ENCODE measurements at regions not wholly inside any gene's neighbourhood (a gene's known extent, or its start where the extent isn't known, plus 50 kb on each side); places are given as distances from the start of the nearest gene placed in this dataset.
"Not testable (repeated sequence)": the region's sequence is repeated elsewhere in the genome, so short reads cannot be mapped to it uniquely, and the experiment has no call there.

DNA sequence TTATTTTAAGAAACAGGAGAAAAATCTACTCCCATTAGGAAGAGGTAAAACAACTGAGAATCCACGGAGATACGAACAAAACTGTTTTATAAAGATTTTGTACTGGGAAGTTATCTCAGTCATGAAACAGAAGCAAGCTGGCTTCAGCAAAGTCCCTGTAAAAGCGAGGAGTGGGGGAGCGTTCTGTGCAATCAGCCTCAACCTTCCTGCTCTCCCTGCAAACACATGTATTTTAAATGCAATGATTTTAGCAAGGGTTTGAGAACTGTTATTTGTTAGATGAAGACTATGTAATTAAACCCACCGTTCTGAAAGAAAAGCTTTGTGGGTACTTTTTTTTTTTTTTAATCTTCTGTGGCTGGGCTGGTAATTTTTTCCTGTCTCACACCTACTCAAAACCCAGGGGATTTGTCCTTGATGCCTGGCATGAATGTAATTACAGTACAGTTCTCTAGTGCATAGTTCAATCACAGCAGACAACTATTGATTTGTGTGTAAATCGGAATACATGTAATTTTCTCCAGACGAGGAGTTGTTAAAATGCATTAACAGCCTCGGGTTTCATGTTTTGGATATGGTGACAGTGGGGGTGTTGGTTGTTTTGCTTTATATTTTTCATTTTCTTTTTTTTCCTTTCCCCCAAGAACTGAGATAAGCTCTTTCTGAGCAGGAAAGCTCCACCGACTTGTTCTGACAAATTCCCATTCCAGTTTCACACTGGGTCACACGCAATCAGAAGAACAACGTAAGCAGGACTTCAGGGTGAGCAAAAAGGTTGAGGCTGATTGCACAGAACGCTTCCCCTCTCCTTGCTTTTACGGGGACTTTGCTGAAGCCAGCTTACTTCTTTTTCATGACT, 153.6 kb downstream of the PHLDA1 start:
- FAIRE-seq, result no peak

DNA sequence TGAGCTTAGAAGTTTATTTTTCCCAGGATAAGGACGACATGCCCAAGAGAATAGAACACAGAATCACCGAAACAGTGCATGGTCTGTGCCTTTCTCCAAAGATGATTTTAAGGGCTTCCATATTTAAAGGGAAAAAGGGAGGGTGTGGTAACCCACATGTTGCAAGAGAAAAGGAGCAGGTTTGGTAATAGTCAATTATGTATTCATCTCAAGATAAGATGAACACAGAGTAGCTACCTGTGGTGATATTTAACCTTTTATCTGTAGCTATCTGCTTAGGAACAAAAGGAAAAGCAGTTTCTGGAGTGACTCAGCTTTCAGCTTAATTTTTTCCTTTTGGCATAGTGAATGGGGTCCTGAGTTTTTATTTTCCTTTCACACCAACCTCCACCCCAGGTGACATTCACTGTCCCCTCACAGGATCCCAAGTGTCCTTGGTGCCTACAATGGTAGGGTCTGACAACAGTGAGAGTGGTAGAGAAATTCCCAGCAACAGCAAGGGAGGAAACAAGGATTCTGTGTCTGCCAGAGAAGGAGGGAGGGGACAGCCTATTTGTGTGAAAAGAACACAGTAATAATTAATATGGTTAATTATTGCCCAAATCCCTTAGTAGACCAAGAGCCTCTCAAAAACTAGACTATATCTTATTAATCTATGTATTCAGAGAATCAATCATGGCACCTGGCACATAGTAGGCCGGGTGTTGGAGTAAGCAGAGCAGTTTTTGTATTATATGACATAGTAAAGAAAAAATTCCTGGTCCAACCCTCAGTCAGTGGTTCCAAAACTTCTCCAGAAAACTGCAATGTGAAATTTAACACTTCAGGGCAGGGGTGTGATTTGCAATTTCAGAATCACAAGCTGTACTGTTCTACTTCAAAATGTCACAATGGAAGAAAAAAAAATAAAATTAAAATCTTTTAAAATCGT, 154.5 kb downstream of the PHLDA1 start:
- DNase-seq (ENCODE audit: extremely low spot score, insufficient read length, low read depth), result no peak
- no peak for FAIRE-seq

More for the DNA sequence above, 153.6 kb downstream of the PHLDA1 start:
- DNase-seq (ENCODE audit: extremely low spot score, insufficient read length, low read depth), result no peak

DNA sequence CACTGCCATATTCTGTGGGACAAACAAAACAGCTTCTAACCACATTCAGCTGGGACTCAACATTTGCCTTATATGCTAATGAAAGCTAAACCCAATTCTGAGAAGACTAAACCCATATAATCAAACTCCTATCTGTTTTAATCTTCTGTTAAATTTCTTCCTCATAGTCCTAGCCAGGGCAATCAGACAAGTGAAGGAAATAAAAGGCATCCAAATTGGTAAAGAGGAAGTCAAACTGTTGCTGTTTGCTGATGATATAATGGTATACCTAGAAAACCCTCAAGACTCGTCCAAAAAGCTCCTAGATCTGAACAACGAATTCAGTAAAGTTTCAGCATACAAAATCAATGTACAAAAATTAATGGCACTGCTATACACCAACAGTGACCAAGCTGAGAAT, 157.1 kb downstream of the PHLDA1 start:
- no peak for DNase-seq (ENCODE audit: extremely low spot score, insufficient read length, low read depth)
- no peak for FAIRE-seq

DNA sequence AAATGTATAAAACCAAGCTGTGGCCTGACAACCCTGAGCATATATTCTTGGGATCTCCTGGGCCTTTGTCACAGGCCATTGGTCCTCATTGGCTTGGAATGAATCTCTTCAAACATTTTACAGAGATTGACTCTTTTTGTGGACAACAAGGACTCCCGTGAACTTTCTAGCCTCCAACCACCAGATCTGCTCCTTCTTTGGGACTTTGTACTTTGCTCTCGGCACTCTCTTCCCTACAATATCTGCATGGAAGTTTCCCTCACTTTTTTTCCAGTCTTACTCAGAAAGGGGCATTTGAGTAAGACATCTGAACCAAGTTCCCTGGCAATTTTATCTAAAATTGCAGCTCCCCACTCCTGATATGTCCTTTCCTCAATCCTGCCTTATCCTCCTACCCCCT, 158.8 kb downstream of the PHLDA1 start:
- no peak for FAIRE-seq

DNA sequence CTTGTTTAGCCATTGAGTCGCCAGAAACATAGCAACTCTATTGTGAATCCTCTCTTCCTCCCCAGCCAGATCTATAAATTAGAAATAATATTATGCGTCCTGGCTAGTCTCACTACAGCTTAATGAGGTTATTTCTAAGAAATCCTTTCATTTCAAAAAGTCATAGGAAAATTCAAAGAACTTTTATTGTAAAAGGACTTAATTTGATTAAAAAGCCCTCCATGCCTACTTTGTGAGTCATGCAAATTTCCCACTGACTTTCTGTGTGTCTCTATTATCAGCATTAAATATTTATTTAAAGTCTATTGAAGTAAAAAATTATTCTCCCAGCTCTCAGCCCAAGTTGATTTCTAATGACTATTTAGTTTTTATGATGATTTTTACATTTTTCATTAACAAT, 160.7 kb downstream of the PHLDA1 start:
- DNase-seq (ENCODE audit: extremely low spot score, insufficient read length, low read depth) (no peak), FAIRE-seq (no peak)

More for the DNA sequence above, 158.8 kb downstream of the PHLDA1 start:
- DNase-seq (ENCODE audit: extremely low spot score, insufficient read length, low read depth), result no peak

DNA sequence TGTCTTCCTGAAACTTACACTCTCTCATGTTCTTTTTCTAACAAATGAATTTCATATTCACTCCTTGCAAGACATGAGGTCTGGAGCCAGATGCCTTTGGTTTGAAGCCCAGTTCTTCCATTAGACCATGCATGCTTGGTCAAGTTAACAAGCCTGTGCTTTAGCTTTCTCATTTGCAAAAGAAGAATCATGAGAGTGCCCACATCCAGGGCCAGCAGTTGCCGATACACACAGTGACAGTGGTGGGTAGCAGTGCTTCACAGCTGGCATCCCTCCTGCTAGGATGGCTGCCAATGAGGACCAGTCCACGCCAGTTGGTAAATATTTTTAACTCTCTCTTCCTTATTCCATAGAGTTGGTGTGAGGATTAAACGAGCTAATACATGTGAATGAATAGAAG, 163.1 kb downstream of the PHLDA1 start:
- no peak for DNase-seq (ENCODE audit: extremely low spot score, insufficient read length, low read depth)
- FAIRE-seq, result no peak

DNA sequence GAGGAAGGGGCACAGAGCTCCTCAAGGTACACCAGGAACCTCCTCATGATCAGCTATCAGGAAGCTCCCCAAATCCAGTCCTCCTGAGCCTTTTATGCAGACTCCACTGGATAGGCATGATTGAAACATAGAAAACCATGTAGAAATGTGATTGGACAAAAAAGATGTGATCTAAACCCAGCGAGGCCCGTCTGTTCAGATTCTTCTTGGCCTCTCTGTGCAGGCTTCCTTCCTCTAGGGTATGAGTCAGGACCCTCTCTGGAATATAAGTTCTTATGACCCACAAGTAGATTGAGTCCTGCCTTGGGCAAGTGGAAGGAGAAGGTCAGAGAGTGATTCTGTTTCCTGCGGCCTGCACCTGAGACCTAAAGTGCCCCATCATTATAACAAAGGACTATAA, 166.3 kb downstream of the PHLDA1 start:
- FAIRE-seq (no peak), DNase-seq (ENCODE audit: extremely low spot score, insufficient read length, low read depth) (no peak)

DNA sequence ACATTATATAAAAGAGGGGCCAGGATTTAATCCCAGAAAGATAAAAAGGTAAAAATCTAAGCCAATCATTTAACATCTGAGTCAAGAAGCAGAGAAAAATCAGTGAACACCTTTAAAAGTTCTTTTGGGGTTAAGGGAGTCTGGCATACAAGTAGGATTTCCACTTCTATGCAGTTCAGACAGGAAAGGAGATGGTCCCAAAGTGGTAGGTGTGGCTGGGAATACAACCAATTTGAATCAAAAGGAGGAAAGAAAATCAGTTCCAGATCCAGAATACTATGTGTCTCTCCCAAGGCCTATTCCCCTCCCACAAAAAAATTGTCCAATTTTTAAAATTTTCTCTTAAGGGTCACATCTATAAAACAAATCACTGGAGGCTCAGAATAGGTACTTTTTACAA, 167.4 kb downstream of the PHLDA1 start:
- no peak for FAIRE-seq
- no peak for DNase-seq (ENCODE audit: extremely low spot score, insufficient read length, low read depth)

- DNase-seq (ENCODE audit: extremely low spot score, insufficient read length, low read depth), result no peak
- FAIRE-seq, result no peak
Measured at GRCh38 chr12:75863533-75863932, 168.0 kb downstream of the PHLDA1 start.

DNA sequence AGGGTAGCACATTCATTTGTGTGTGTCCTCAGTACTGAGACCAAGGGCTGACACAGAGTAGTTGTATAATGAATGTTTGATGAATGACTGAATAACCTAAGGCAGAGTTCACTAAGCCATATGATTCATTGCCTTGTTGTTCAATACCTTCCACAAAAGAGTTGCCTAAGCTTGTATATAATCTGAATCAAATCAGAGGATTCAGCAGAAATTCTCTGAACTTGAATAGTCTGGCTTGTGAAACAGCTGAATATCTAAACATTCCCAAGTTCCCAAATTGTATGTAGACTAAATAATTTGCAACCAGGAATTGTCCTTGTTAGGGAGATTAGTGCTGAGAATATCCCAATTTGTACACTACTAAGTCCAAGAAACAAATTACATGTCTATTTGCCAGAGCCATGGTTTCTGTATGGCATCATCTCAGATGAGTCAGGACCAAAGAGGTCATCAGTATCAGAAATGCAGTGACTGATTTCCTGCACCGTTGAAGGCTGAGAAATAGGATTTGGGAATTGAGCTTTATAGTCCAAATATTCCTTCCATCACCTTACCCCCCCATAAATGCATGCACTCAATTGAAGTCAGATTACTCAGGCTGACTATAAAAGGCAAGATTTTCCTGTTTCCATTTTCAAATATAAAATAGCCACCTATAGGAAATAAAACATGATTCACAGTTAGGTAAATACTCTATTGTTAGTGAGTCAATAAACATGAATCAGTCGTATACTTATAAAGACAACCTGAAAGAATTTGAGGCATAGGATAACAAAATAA, 168.7 kb downstream of the PHLDA1 start:
- FAIRE-seq (no peak), DNase-seq (ENCODE audit: extremely low spot score, insufficient read length, low read depth) (no peak)

DNA sequence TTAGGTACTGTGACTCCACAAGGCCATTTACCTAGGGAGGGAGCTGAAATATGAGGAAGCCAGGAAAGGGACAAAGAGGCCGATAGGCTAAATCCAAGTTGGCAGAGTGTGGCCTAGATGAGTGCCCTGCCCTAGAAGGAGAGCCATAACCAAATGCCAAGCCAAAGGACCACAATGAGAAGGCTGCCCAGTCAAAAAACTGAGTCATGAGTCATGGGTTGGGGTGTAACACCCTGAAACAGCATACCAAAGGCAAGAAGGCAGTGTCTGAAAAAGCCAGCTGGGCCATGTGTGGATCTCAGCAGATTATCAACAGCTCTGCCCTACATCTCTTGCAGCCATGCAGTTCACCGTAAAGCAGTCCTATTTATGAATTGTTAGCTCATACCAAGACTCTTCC, 171.7 kb downstream of the PHLDA1 start:
- no peak for FAIRE-seq
- DNase-seq (ENCODE audit: extremely low spot score, insufficient read length, low read depth), result no peak

- no peak for DNase-seq (ENCODE audit: extremely low spot score, insufficient read length, low read depth)
- FAIRE-seq, result no peak
Measured at GRCh38 chr12:75856235-75856634, 175.3 kb downstream of the PHLDA1 start.

GRCh38 chr12:75855360-75855759, 176.2 kb downstream of the PHLDA1 start:
- no peak for FAIRE-seq
- DNase-seq (ENCODE audit: extremely low spot score, insufficient read length, low read depth), result no peak

DNA sequence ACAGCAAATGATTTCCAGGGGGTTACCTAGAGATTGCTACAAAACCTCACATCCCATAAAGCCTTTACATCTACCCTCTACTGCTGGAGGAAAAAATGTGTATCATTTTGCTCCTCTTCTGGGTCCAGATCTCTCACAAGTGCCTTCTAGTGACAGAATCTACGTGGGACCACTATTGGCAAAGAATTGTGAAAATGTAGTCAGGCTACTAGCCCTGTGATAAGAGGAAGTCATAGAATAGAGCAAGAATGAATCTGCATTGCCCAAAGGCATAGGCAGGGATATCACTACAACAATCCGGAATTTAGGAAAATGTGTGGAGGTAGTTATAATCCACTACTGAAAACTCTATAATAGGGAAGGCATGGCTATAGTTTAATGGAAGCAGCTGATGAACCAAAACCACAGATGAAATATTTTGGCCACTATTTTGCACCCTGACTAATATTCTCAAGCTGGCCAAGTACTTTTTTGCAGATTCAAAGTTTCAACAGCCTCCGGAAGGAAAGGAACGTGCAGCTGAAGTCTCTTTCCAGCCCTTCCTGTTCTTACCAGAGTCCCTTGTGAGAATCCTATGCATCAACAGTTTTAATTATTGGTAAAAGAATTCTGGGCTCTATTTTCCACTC, 176.8 kb downstream of the PHLDA1 start:
- FAIRE-seq (no peak), DNase-seq (ENCODE audit: extremely low spot score, insufficient read length, low read depth) (no peak)

DNA sequence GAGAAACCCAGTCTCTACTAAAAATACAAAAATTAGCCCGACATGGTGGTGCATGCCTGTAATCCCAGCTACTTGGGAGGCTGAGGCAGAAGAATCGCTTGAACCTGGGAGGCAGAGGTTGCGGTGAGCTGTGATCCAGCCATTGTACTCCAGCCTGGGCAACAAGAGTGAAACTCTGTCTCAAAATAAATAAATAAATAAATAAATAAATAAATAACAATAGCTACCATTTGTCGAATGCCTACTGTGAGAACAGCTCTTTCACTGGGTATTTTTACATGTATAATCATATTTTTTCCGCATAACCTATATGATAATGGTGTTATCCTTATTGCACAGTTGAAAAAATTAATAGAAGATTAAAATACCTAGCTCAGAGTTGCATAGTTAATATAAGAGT, 177.4 kb downstream of the PHLDA1 start:
- not testable (repeated sequence) for FAIRE-seq

DNA sequence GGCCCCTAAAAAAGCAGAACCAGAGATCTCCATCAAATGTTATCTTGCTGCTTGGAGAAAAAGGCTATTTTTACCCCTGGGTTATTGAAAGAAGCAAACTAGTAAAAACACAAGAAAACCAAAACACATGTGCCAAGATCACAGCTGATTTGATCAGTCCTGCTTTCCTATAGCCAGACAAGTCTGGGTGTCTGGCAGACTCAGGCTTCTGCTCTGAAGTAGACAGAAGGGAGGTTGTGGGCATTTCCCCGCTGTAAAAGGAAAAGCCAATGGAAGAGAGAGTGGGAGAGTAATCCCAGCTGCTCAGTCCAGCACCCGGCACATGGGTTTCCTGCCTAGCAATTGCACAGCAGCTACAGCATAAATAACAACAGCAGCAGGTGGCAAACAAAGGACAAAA, 177.9 kb downstream of the PHLDA1 start:
- no peak for FAIRE-seq
- DNase-seq (ENCODE audit: extremely low spot score, insufficient read length, low read depth), result no peak

More for the DNA sequence above, 177.4 kb downstream of the PHLDA1 start:
- not testable (repeated sequence) for DNase-seq (ENCODE audit: extremely low spot score, insufficient read length, low read depth)

DNA sequence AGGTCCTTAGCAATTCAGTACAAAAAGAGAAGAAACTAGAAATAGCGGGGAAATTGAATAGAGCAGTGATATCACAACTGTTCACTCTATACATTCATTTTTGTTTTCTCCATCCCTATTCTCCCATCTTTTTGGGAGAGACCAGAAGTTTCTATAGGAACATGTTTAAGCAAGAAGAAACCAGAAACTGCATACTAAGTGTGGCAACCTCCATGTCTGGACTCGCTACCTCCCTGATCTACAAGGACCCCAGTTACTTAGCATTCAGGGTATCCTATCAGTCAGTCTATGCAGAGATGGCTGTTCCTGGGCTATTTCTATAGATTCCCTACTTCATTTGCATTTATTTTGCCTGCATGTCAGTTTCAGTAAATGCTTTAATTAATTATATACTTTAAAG, 178.6 kb downstream of the PHLDA1 start:
- no peak for DNase-seq (ENCODE audit: extremely low spot score, insufficient read length, low read depth)
- no peak for FAIRE-seq

- no peak for FAIRE-seq
- no peak for DNase-seq (ENCODE audit: extremely low spot score, insufficient read length, low read depth)
Measured at GRCh38 chr12:75852143-75852542, 179.4 kb downstream of the PHLDA1 start.

- DNase-seq (ENCODE audit: extremely low spot score, insufficient read length, low read depth), result no peak
- FAIRE-seq, result no peak
Measured at GRCh38 chr12:75850721-75851462, 180.7 kb downstream of the PHLDA1 start.

All from GM18507 (cell line).